K562 (cell line): ENCODE measurements at regions not wholly inside any gene's neighbourhood (a gene's known extent, or its start where the extent isn't known, plus 50 kb on each side); places are given as distances from the start of the nearest gene placed in this dataset.

Experiments used
- ATAC-seq: fragments of 200-7000 bp; cut with Tn5 transposase; 3 replicates; pipeline ENCODE4 v1.9.1; 2020; ENCODE audit warnings: moderate library complexity
- BruUV-seq: library from RNA; stranded (reverse); fragments of 400-500 nt; replicated peaks from 2 replicates; lab custom pipeline; 2021; lab: Mats Ljungman, UMichigan
- CTCF ChIA-PET: fragments of 300-600 bp; formaldehyde crosslinking; extraction: SDS; loops from one replicate; lab custom pipeline; 2021; ENCODE audit warnings: low intra/inter-chr PET ratio; lab: Yijun Ruan, JAX
- POLR2A ChIA-PET: fragments of 300-600, 350-650 bp; sonication (Branson Sonifier 250); formaldehyde crosslinking; extraction: SDS; loops from one replicate; lab custom pipeline; 2021; ENCODE audit warnings: antibody characterized with exemption, inconsistent platforms; lab: Yijun Ruan, JAX
- DNase-seq, 4 experiments: peaks; one replicate each; pipeline versions ENCODE4 v3.0.0 to v3.0.0-alpha.2; 2011 to 2018; ENCODE audit warnings: low spot score in 3 of 4, mixed read lengths in 3 of 4; ENCODE audit errors: extremely low read depth in 1 of 4
- FAIRE-seq: peaks from 2 replicates; lab custom pipeline; 2011; peaks lifted over from hg19 to GRCh38; lab: Jason Lieb, UNC
- H2AFZ ChIP-seq: 2 replicates; pipeline ENCODE4 v1.6.0; 2011; ENCODE audit warnings: low read depth, low read length, control low read depth, inconsistent platforms
- H3K27ac ChIP-seq: fragments of 200-600 bp; 3 replicates; pipeline ENCODE4 v1.8.0; 2011; ENCODE audit warnings: low read depth, mild to moderate bottlenecking, control low read depth, inconsistent platforms, low read length, moderate library complexity, mixed read lengths; ENCODE audit errors: extremely low read depth
- H3K27me3 ChIP-seq, 2 experiments: fragments of 300-600 bp in 1 of 2; 2 replicates in 1 of 2; 3 replicates in 1 of 2; pipeline versions ENCODE4 v1.6.0 to v1.8.0; 2011; ENCODE audit warnings: inconsistent platforms in 2 of 2, low read length in 2 of 2, mild to moderate bottlenecking in 1 of 2, mixed read lengths in 1 of 2, moderate library complexity in 1 of 2; ENCODE audit not compliant: control insufficient read depth in 2 of 2, insufficient read depth in 2 of 2
- H3K36me3 ChIP-seq: fragments of 300-600 bp; 3 replicates; pipeline ENCODE4 v1.8.0; 2011; ENCODE audit warnings: mild to moderate bottlenecking, low read length, inconsistent platforms; ENCODE audit not compliant: control insufficient read depth, insufficient read depth
- H3K4me1 ChIP-seq, 2 experiments: fragments of 200-600 bp in 1 of 2; replicated peaks in 1 of 2; 2 replicates in 1 of 2; 3 replicates in 1 of 2; pipeline versions ENCODE4 v1.5.1 to v1.8.0; 2011; ENCODE audit warnings: inconsistent platforms in 2 of 2, low read length in 2 of 2, mild to moderate bottlenecking in 1 of 2, mixed read lengths in 1 of 2, moderate library complexity in 1 of 2; ENCODE audit not compliant: control insufficient read depth in 2 of 2, insufficient read depth in 2 of 2
- H3K4me2 ChIP-seq: 2 replicates; pipeline ENCODE4 v1.6.1; 2011; ENCODE audit warnings: low read length, control low read depth, inconsistent platforms, mixed read lengths; ENCODE audit not compliant: insufficient read depth
- H3K4me3 ChIP-seq: fragments of 200-600 bp; sonication (generic), shearing (Covaris generic); 2 replicates; pipeline ENCODE4 v1.5.1; 2016; ENCODE audit warnings: control low read depth, inconsistent platforms
- H3K79me2 ChIP-seq: fragments of 200-600 bp; 3 replicates; pipeline ENCODE4 v1.8.0; 2011; ENCODE audit warnings: low read length, inconsistent platforms; ENCODE audit not compliant: control insufficient read depth, insufficient read depth
- H3K9ac ChIP-seq, 2 experiments: 2 replicates each; pipeline versions ENCODE4 v1.6.0 to v1.6.1; 2011; ENCODE audit warnings: low read depth in 2 of 2, low read length in 2 of 2, control low read depth in 1 of 2, inconsistent platforms in 1 of 2, mild to moderate bottlenecking in 1 of 2, mixed read lengths in 1 of 2; ENCODE audit not compliant: insufficient read depth in 1 of 2
- H3K9me1 ChIP-seq: one replicate; pipeline ENCODE4 v1.6.0; 2011; ENCODE audit warnings: inconsistent platforms, mild to moderate bottlenecking, low read length, moderate library complexity; ENCODE audit not compliant: control insufficient read depth, insufficient read depth
- H3K9me3 ChIP-seq: replicated peaks from 2 replicates; pipeline ENCODE4 v1.5.1; 2011; ENCODE audit warnings: low read depth, low read length, inconsistent platforms; ENCODE audit not compliant: control insufficient read depth, insufficient read depth
- H4K20me1 ChIP-seq: replicated peaks from 2 replicates; pipeline ENCODE4 v1.6.1; 2011; ENCODE audit warnings: low read length, inconsistent platforms, mixed read lengths; ENCODE audit not compliant: control insufficient read depth, insufficient read depth
- COPS2 ChIP-seq: fragments of 450-650 bp; conservative IDR thresholded peaks from 2 replicates; pipeline ENCODE4 v1.6.1; 2016; ENCODE audit warnings: mild to moderate bottlenecking, moderate library complexity
- MIER1 ChIP-seq: fragments of 450-650 bp; IDR thresholded peaks from 2 replicates; pipeline ENCODE4 v1.6.1; 2016; ENCODE audit warnings: antibody characterized with exemption, mild to moderate bottlenecking, low read depth
- PCBP1 ChIP-seq: fragments of 200-400 bp; formaldehyde crosslinking; IDR thresholded peaks from 2 replicates; pipeline ENCODE4 v1.6.1; 2018; ENCODE audit warnings: mild to moderate bottlenecking, low read depth, low read length; ENCODE audit not compliant: poor library complexity, severe bottlenecking
- ZNF561 ChIP-seq: fragments of 450-650 bp; formaldehyde crosslinking; conservative IDR thresholded peaks from 2 replicates; pipeline ENCODE4 v1.4.0; 2020; ENCODE audit warnings: mild to moderate bottlenecking, moderate library complexity
- WGBS: fragments of 100-300 bp; shearing (Covaris generic); methylation state at CpG from one replicate; pipeline ENCODE4 v1.1.6; 2016; ENCODE audit warnings: low coverage, mixed read lengths; ENCODE audit not compliant: insufficient coverage; ENCODE audit errors: missing lambda C conversion rate; 5-methylcytosine and 5-hydroxymethylcytosine counted together
- in situ Hi-C: fragments of 300-500 bp; cut with MboI; formaldehyde crosslinking; loops from 4 replicates; pipeline ENCODE4 v1.15.0; 2018; ENCODE audit warnings: inconsistent platforms, mixed read lengths
- intact Hi-C: fragments of 100-400 bp; cut with micrococcal nuclease; formaldehyde crosslinking; loops from 2 replicates; pipeline ENCODE4 v1.14.2; 2022
- TF ChIP-seq, protein P1 (sequence below): sonication (generic); formaldehyde crosslinking; IDR thresholded peaks from 2 replicates; pipeline ENCODE4 v1.8.0; 2023; ENCODE audit warnings: mild to moderate bottlenecking, missing genetic modification reagents
- TF ChIP-seq, protein P2 (sequence below): fragments of 450-650 bp; IDR thresholded peaks from 2 replicates; pipeline ENCODE4 v1.6.1; 2016; ENCODE audit warnings: mild to moderate bottlenecking, moderate library complexity

DNA sequence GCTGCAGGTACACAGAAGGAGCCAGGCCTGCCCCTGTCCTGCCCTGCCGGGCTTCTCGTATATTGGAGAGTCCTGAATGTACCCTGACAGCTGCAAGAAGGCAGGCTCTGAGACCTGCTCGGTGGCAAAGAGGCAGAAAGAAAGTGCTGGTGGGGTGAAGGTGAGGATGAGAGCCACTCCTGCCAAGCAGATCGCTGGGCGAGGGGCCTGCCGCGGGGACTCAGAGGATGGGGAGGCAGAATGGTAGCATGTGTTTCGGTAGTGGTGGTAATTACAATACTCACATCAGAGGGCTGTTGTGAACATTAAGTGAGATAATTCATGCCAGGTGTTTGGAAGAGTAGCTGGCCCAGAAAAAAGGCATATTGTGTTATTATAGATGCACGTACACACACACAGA, 56.6 kb upstream of the SLC22A23 start:
- Histone ChIP-seq H3K4me2 (no peak overlapping the region), H3K27ac (no peak overlapping the region), H3K9me1 (no peaks in the 10 kb centered on the region), H3K4me1 (peaks cover 9 to 12% of the 10 kb centered on the region in 2 experiments; a peak in 4 of 5 replicates), H3K4me3 (no peak overlapping the region), H3K9me3 (no peaks in the 10 kb centered on the region), H3K9ac (no peak overlapping the region), H4K20me1 (0 out of 2 replicates have a peak, but pooled peaks cover 3% of the 10 kb centered on the region), H3K36me3 (no peaks in the 10 kb centered on the region), H3K79me2 (no peaks in the 10 kb centered on the region), H2AFZ (no peak overlapping the region), H3K27me3 (peaks cover 20 to 56% of the 10 kb centered on the region in 2 experiments)
- no peak for ATAC-seq
- ChIA-PET CTCF (no interaction called here), POLR2A (interaction anchor here (0.9 kb wide), 1 partner anchor 12 kb away, joined by 6 read pairs; no protein-coding TSS in a partner anchor)
- WGBS, result 8% methylated on average over 9 of the region's 9 CpGs
- FAIRE-seq, result no peak
- in situ Hi-C loops, result no loop called here
- intact Hi-C loops, result no loop called here
- BruUV-seq, result no TSS peak
- DNase-seq, result no peak
- TF ChIP-seq MIER1 (no peak), COPS2 (no peak), ZNF561 (no peak), PCBP1 (no peak)
- TF ChIP-seq, protein P1, sequence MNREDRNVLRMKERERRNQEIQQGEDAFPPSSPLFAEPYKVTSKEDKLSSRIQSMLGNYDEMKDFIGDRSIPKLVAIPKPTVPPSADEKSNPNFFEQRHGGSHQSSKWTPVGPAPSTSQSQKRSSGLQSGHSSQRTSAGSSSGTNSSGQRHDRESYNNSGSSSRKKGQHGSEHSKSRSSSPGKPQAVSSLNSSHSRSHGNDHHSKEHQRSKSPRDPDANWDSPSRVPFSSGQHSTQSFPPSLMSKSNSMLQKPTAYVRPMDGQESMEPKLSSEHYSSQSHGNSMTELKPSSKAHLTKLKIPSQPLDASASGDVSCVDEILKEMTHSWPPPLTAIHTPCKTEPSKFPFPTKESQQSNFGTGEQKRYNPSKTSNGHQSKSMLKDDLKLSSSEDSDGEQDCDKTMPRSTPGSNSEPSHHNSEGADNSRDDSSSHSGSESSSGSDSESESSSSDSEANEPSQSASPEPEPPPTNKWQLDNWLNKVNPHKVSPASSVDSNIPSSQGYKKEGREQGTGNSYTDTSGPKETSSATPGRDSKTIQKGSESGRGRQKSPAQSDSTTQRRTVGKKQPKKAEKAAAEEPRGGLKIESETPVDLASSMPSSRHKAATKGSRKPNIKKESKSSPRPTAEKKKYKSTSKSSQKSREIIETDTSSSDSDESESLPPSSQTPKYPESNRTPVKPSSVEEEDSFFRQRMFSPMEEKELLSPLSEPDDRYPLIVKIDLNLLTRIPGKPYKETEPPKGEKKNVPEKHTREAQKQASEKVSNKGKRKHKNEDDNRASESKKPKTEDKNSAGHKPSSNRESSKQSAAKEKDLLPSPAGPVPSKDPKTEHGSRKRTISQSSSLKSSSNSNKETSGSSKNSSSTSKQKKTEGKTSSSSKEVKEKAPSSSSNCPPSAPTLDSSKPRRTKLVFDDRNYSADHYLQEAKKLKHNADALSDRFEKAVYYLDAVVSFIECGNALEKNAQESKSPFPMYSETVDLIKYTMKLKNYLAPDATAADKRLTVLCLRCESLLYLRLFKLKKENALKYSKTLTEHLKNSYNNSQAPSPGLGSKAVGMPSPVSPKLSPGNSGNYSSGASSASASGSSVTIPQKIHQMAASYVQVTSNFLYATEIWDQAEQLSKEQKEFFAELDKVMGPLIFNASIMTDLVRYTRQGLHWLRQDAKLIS (CRISPR knock-in tag), result no peak
- TF ChIP-seq, protein P2, sequence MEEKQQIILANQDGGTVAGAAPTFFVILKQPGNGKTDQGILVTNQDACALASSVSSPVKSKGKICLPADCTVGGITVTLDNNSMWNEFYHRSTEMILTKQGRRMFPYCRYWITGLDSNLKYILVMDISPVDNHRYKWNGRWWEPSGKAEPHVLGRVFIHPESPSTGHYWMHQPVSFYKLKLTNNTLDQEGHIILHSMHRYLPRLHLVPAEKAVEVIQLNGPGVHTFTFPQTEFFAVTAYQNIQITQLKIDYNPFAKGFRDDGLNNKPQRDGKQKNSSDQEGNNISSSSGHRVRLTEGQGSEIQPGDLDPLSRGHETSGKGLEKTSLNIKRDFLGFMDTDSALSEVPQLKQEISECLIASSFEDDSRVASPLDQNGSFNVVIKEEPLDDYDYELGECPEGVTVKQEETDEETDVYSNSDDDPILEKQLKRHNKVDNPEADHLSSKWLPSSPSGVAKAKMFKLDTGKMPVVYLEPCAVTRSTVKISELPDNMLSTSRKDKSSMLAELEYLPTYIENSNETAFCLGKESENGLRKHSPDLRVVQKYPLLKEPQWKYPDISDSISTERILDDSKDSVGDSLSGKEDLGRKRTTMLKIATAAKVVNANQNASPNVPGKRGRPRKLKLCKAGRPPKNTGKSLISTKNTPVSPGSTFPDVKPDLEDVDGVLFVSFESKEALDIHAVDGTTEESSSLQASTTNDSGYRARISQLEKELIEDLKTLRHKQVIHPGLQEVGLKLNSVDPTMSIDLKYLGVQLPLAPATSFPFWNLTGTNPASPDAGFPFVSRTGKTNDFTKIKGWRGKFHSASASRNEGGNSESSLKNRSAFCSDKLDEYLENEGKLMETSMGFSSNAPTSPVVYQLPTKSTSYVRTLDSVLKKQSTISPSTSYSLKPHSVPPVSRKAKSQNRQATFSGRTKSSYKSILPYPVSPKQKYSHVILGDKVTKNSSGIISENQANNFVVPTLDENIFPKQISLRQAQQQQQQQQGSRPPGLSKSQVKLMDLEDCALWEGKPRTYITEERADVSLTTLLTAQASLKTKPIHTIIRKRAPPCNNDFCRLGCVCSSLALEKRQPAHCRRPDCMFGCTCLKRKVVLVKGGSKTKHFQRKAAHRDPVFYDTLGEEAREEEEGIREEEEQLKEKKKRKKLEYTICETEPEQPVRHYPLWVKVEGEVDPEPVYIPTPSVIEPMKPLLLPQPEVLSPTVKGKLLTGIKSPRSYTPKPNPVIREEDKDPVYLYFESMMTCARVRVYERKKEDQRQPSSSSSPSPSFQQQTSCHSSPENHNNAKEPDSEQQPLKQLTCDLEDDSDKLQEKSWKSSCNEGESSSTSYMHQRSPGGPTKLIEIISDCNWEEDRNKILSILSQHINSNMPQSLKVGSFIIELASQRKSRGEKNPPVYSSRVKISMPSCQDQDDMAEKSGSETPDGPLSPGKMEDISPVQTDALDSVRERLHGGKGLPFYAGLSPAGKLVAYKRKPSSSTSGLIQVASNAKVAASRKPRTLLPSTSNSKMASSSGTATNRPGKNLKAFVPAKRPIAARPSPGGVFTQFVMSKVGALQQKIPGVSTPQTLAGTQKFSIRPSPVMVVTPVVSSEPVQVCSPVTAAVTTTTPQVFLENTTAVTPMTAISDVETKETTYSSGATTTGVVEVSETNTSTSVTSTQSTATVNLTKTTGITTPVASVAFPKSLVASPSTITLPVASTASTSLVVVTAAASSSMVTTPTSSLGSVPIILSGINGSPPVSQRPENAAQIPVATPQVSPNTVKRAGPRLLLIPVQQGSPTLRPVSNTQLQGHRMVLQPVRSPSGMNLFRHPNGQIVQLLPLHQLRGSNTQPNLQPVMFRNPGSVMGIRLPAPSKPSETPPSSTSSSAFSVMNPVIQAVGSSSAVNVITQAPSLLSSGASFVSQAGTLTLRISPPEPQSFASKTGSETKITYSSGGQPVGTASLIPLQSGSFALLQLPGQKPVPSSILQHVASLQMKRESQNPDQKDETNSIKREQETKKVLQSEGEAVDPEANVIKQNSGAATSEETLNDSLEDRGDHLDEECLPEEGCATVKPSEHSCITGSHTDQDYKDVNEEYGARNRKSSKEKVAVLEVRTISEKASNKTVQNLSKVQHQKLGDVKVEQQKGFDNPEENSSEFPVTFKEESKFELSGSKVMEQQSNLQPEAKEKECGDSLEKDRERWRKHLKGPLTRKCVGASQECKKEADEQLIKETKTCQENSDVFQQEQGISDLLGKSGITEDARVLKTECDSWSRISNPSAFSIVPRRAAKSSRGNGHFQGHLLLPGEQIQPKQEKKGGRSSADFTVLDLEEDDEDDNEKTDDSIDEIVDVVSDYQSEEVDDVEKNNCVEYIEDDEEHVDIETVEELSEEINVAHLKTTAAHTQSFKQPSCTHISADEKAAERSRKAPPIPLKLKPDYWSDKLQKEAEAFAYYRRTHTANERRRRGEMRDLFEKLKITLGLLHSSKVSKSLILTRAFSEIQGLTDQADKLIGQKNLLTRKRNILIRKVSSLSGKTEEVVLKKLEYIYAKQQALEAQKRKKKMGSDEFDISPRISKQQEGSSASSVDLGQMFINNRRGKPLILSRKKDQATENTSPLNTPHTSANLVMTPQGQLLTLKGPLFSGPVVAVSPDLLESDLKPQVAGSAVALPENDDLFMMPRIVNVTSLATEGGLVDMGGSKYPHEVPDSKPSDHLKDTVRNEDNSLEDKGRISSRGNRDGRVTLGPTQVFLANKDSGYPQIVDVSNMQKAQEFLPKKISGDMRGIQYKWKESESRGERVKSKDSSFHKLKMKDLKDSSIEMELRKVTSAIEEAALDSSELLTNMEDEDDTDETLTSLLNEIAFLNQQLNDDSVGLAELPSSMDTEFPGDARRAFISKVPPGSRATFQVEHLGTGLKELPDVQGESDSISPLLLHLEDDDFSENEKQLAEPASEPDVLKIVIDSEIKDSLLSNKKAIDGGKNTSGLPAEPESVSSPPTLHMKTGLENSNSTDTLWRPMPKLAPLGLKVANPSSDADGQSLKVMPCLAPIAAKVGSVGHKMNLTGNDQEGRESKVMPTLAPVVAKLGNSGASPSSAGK, result no peak
